GM12878 (cell line): ENCODE measurements at regions not wholly inside any gene's neighbourhood (a gene's known extent, or its start where the extent isn't known, plus 50 kb on each side); places are given as distances from the start of the nearest gene placed in this dataset.

ENCODE experiments used
- LARP7 ChIP-seq: fragments of 450-650 bp; IDR thresholded peaks from 2 replicates; pipeline ENCODE4 v1.6.1; 2017; ENCODE audit warnings: mild to moderate bottlenecking
- NBN ChIP-seq: fragments of 450-650 bp; IDR thresholded peaks from 2 replicates; pipeline ENCODE4 v1.6.1; 2016
- RAD51 ChIP-seq: fragments of 450-650 bp; IDR thresholded peaks from 2 replicates; pipeline ENCODE4 v1.6.1; 2016; ENCODE audit warnings: moderate library complexity, mild to moderate bottlenecking, inconsistent platforms
- TF ChIP-seq, protein P1 (sequence below), 3 experiments: IDR thresholded peaks in 2 of 3; conservative IDR thresholded peaks in 1 of 3; 2 replicates each; pipeline ENCODE4 v1.5.1; 2011; ENCODE audit warnings: low read depth in 3 of 3, low read length in 3 of 3, mild to moderate bottlenecking in 3 of 3, control low read depth in 2 of 3, moderate library complexity in 2 of 3, inconsistent platforms in 1 of 3, mixed read lengths in 1 of 3; ENCODE audit not compliant: control insufficient read depth in 2 of 3, insufficient read depth in 1 of 3; ENCODE audit errors: extremely low read depth in 1 of 3
- TF ChIP-seq, protein P2 (sequence below): fragments of 450-650 bp; IDR thresholded peaks from 2 replicates; pipeline ENCODE4 v1.6.1; 2017; ENCODE audit warnings: mild to moderate bottlenecking, moderate library complexity

DNA sequence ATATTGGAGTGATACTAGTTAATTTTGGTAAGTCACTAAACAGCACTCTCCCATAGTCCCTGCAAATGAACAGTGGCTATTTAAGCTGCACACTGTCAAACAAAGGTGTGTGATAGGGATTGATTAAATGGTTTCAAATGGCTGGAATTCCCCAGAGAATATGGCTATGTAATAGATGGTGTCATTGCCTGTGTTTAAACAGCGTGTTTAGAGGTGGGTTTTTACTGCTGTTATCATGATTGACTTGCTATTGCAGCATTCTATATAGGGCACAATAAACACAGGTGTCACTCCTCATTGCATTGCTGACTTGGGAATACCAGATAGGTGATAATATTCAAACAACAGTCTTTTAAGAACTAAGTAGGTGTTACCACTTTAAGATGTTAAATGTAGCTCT, 171.7 kb upstream of the MAN1A1 start:
- TF ChIP-seq, protein P1, sequence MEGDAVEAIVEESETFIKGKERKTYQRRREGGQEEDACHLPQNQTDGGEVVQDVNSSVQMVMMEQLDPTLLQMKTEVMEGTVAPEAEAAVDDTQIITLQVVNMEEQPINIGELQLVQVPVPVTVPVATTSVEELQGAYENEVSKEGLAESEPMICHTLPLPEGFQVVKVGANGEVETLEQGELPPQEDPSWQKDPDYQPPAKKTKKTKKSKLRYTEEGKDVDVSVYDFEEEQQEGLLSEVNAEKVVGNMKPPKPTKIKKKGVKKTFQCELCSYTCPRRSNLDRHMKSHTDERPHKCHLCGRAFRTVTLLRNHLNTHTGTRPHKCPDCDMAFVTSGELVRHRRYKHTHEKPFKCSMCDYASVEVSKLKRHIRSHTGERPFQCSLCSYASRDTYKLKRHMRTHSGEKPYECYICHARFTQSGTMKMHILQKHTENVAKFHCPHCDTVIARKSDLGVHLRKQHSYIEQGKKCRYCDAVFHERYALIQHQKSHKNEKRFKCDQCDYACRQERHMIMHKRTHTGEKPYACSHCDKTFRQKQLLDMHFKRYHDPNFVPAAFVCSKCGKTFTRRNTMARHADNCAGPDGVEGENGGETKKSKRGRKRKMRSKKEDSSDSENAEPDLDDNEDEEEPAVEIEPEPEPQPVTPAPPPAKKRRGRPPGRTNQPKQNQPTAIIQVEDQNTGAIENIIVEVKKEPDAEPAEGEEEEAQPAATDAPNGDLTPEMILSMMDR (IDR thresholded peaks at IDR 0.05 in 2 of 3, conservative IDR thresholded peaks at IDR 0.05 in 1 of 3; ENCODE audit: control insufficient read depth in 2 of 3, extremely low read depth in 1 of 3, insufficient read depth in 1 of 3, low read depth in 3 of 3, low read length in 3 of 3), result no peak
- no peak for TF ChIP-seq LARP7
- TF ChIP-seq RAD51, result no peak
- TF ChIP-seq, protein P2, sequence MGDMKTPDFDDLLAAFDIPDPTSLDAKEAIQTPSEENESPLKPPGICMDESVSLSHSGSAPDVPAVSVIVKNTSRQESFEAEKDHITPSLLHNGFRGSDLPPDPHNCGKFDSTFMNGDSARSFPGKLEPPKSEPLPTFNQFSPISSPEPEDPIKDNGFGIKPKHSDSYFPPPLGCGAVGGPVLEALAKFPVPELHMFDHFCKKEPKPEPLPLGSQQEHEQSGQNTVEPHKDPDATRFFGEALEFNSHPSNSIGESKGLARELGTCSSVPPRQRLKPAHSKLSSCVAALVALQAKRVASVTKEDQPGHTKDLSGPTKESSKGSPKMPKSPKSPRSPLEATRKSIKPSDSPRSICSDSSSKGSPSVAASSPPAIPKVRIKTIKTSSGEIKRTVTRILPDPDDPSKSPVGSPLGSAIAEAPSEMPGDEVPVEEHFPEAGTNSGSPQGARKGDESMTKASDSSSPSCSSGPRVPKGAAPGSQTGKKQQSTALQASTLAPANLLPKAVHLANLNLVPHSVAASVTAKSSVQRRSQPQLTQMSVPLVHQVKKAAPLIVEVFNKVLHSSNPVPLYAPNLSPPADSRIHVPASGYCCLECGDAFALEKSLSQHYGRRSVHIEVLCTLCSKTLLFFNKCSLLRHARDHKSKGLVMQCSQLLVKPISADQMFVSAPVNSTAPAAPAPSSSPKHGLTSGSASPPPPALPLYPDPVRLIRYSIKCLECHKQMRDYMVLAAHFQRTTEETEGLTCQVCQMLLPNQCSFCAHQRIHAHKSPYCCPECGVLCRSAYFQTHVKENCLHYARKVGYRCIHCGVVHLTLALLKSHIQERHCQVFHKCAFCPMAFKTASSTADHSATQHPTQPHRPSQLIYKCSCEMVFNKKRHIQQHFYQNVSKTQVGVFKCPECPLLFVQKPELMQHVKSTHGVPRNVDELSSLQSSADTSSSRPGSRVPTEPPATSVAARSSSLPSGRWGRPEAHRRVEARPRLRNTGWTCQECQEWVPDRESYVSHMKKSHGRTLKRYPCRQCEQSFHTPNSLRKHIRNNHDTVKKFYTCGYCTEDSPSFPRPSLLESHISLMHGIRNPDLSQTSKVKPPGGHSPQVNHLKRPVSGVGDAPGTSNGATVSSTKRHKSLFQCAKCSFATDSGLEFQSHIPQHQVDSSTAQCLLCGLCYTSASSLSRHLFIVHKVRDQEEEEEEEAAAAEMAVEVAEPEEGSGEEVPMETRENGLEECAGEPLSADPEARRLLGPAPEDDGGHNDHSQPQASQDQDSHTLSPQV, result no peak
- TF ChIP-seq NBN, result no peak
